HG02938 (cell line): ENCODE measurements at regions not wholly inside any gene's neighbourhood (a gene's known extent, or its start where the extent isn't known, plus 50 kb on each side); places are given as distances from the start of the nearest gene placed in this dataset.
"Not testable (repeated sequence)": the region's sequence is repeated elsewhere in the genome, so short reads cannot be mapped to it uniquely, and the experiment has no call there.

Experiments
- ATAC-seq: cut with Tn5 transposase; IDR thresholded peaks from one replicate; pipeline ENCODE4 v1.9.1; 2021; ENCODE audit warnings: mild to moderate bottlenecking, moderate library complexity; ENCODE audit not compliant: unreplicated experiment

DNA sequence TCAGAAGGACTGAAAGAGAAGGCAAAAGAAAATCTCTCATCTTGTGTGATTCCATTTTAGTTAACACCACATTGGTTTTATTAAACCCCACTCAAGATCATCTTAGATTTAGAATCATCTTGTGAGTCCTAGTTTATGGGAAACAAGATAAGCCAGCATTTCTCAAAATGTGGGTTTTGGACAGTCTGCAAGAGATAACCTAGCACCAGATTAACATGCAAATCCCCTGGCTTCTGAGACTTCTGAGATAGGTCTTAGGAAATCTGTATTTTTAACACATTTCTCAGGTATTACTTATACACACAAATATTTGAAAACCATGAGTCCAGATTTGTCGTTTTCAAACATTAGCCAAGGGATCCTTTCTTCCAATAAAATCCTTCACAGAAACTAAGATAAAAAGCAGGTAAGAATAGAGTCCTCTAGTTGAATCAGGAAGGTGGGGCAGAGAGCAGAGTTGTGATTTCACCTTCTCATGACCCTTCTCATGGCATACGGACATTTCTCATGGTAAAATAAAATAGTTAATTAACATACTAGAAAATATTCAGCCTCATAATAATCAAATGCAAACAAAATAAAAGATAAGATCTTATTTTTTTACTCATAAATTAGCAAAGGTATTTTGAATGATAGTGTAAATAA is 287.2 kb upstream of the FN1 start:
- no peak for ATAC-seq

DNA sequence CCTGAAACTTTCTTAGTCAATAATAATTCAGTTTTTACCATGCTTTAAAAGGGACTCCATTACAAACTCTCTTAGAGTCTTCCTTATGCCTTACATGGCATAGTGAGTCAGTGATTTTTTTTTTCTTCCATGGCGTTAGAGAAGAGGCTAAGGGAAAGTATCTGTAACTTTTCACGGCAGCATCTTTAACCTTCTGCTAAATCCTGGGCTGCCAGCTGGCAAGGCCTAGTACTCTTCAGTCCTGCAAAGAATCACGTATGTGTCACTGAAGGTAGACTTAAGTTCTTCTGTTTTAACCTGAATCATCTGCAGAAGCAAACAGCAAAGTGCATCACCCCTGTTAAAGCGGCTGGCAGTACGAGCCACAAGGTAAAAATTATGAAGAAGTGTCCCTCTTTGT is 286.3 kb upstream of the FN1 start:
- ATAC-seq, result no peak

DNA sequence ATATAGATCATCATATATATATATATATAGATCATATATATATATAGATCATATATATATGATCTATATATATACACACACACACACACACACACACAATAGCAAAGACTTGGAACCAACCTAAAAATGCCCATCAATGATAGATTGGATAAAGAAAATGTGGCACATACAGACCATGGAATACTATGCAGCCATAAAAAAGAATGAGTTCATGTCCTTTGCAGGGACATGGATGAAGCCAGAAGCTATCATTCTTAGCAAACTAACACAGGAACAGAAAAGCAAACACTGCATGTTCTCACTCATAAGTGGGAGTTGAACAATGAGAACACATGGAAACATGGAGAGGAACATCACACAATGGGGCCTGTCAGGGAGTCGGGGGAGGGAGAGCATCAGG is 285.6 kb upstream of the FN1 start:
- not testable (repeated sequence) for ATAC-seq

DNA sequence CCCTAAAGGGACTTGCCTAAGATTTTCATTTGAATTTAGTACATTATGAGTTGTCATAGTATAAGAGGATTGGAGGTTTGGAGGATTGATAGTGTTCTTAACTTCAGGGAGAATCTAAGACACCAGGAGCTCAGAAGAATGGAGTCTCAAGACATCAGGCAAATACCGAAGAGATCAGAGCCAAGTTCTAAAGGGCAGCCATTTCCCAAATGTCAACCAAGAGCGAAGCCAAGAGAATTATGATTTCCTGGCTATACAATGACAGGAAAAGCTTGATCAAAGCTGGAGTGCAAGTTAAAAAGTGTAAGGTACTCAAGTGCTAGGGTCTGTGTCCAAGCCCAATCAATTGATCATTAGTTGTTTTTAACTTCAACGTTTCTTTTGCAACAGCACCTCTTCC is 283.0 kb upstream of the FN1 start:
- no peak for ATAC-seq

DNA sequence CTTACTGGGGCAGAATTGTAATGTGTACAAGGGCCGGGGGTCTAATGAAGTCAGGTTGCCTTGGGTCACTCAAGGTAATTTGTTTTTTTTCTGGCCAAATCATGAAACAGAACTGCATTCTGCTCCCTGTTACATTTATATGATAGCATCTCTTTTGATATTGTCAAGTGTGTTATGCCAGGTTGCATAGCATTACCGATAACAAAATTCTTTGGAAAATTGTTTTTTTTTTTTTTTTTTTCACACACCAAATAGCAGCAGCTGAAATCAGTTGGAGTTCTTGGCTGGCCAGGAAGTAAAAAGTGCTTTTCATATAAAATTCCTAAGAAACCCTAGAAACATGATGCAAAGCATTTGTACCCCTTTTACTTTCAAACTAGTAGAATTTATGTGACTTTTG is 282.6 kb upstream of the FN1 start:
- no peak for ATAC-seq

DNA sequence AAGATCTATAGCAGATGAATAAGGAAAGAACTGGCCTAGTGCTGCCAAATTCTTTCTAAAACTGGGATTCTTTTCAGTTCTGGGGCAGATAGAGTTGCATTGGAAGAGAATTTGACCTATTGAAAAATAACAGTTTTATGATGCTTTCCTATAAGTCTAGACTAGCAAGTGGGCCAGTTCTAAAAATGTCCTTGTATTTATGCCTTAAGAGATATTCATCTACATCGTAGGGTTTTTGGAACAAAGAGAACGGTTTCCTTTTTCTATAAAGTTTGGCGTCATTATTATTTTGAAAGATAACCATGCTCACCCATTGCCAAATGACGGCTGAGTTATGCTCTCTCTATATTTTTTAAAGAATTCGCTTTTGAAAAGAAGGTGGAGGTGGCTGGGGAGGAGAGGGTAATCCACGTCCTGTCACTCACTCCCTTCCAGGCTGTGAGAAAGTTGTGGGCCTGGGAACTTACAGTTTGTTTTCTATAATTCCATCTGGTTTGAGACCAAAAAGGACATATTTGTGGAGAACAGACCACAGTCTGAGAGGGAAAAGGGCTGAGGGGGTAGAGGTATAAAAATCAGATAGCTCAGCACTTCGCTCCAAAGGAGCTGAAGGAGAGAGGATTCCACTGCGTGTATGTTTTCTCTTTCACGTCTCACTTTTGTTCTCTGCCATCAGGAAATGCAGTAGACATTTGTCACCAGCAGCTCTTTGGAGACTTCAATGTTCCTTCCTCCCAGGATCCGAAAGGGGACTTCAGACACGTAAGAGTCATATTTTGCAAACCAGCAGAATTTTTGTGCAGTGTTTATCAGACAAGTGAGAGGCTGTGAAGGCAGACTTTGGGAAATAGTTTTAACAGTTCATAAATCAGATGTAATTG is 281.9 kb upstream of the FN1 start:
- no peak for ATAC-seq

DNA sequence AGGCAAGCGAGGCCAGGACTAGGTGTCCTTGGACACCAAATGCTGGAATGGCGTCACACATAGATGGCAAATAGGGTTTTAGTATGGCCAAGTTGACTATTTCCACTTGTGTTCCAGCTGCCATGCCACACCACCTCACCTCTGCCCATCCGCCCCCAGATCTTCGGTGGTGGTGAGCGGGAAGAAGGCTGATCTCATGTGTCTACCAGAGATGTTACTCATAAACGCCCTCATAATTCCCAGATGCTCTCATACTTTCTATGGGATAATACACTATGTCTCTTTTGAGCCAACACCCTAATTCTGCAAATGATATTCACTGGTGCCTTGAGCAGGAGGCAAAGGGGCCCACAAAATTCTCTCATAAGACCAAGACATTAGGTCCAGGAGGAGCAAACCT is 281.1 kb upstream of the FN1 start:
- ATAC-seq, result no peak

DNA sequence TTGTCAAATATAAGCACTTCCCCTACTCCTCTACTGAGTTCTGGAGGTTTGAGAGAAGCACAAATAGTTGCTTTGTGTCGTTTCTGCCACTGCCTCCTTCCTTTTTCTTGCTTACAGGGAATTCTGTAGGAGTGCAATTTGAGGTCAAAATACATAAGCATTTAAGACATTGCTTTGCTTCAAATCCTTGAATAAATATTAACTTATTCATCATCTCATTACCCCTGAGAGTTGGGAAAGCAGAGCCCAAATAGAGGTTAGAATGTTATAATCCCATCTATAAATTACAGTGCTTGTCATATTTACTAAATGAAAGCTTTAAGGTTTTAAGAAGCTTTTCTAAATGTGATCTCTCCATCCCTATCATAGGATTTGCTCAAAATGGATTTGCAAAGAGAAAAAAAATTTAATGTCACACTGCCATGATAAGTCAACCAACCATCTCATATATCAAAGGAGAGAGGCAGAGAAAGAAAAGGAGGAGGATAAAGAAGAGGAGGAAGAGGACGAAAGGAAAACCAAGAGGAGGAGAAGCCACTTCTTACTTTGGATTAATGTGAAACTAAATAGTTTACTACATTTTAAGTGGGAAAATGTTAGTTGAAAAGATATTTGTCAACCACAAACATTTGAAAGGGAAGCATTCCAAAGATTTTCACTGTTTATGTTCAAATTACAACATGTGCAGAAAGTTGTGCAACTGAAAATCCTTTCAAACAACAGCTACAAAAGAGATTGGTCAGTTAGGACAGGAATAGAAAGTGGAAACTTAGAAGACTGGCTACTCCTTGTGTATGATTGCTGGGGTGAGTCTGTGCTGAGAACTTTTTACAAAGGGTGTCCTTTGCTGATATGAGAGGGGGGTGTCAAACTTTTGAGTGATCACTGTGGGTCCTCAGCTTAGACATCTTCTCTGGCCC is 277.3 kb upstream of the FN1 start:
- ATAC-seq, result no peak

DNA sequence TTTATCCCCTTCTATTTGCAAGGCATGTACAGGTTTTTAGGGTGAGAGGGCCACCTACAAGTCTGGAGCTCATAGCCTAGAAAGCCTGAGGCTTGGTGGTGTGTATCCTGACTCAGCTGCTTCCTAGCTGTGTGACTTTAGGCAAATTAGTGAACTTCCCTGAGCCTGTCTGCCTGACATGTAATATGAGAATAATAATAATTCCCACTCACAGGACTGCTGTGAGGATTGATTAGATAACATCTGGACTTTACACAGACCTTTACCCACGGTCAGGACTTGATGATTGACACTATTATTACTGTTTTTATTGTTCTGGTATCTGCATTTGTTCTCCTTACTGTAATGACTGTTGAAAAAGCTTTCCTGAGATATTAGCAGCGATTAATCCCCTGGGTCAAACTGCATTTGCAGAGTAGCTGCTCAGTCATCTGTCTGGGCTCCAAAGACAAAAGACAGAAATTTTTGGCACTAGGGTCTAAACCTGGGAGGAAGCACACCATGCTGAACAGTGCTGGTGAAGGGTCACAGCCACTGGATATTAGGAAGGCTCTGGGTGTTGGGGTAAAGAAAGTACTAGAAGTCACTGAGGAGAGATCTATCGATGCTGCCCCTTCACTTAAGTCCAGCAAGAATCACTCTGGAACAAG is 276.5 kb upstream of the FN1 start:
- no peak for ATAC-seq

DNA sequence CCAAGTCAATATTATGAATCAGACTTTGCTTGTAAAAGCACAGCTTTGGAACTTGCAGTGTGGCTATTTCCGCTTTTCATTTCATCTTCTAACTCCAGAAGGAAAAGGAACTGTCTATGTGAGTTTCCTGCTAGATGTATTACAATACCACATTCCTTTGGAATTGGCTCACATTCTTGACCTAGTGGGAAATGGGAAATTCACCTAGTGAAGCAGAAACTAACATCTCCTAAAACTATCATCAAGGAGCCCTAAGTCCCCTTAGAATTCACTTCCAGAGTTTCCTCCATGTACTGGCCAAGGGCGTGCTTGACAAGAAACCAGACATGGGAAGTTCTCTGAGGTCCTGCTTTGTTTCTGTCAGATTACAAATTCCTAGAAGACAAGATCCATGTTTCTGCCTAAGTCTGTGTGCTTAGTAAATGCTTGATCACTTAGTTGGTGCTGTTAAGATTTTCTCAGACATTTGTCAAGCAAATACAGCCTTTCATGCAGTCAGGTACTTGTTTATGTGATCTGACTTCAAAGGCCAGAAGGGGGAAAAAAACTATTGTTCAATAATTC is 275.7 kb upstream of the FN1 start:
- no peak for ATAC-seq

DNA sequence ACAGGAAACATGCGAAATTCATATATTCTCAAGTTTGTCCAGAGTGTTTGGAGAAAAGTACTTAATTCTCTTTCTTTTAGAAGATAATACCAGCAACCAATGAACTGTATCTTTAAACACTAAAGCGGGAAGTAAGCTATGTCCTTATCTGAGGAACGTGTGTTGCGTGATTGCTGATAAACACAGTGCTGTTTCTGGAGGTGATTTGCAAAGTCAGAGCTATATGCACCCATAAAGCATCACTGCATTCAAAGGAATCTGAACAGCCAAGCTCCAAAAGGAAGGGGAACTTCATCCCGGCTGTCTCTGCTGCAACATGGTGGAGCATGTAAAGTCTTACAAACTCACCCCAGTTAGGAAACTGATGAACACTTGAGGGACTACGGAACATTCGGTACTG is 271.7 kb upstream of the FN1 start:
- ATAC-seq, result no peak

DNA sequence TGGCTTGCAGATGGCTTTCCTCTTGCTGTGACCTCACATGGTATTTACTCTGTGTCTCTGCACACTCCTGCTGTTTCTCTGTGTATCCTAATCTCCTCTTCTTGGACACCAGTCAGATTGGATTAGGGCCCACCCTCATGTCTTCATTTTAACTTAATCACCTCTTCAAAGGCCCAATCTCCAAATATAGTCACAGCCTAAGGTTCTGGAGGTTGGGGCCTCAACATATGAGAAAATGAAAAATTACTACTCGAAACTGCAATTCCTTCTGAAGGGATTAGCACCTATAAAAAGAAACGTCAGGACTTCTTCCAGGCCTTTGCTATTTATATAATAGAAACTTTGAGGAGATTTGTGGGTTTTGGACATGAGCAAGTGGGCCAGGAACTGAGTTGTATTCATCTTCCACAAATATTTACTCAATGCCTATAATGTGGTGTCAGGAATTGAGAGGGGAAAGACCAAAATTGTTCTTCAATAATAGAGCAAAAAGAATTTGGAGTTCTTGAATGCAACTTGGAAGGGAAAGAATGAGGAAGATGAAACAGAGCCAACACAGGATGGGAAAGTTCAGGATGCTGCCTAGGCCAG is 270.0 kb upstream of the FN1 start:
- no peak for ATAC-seq

DNA sequence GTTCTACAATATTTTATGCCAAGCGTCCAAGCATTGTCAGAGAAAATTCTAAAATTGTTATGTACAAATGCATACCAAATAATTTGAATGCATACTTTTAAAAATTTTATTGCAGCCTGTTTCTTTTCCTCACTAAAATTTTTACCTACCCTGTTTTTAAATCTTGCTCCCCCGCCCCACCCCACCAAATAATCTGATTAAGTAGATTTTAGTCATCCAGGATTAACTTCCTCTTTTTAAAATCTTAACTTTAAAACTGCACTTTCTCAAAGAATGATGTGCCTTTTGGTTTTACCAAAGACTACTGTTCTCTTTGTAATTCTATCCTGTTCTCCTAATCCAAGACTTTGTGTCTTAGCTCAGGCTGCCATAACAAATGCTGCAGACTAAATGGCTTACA is 269.4 kb upstream of the FN1 start:
- ATAC-seq, result no peak

DNA sequence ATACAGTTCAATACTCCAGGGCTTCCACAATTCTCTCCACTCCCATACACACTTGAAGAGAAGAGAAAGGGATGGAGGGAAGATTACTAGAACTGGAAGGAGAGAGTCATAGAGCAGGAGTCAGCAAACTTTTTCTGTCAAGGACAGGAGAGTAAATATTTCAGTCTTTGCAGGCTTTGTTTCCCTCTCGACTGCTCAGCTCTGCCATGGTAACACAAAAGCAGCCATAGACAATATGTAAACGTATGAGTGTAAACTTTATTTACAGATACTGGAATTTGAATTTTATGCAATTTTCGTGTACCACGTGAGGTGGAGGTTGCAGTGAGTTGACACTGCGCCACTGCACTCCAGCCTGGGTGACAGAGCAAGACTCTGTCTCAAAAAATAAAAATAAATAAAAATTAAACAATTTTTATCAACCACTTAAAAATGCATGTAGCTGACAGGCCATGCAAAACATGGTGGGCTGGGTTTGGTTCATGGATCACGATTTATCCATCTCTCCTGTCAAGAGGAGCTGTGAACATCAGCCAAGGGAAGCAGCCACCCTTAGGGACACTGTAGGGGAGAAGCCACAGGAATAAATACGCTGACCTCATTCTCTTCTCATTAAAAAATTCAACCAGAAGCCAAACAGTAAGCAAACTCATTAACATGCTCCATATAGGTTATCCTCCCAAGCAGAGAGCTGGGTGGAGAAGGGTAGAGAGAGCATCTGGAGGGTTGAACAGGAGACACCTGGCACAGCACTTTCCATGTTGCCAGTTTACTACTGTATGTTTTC is 266.4 kb upstream of the FN1 start:
- no peak for ATAC-seq

DNA sequence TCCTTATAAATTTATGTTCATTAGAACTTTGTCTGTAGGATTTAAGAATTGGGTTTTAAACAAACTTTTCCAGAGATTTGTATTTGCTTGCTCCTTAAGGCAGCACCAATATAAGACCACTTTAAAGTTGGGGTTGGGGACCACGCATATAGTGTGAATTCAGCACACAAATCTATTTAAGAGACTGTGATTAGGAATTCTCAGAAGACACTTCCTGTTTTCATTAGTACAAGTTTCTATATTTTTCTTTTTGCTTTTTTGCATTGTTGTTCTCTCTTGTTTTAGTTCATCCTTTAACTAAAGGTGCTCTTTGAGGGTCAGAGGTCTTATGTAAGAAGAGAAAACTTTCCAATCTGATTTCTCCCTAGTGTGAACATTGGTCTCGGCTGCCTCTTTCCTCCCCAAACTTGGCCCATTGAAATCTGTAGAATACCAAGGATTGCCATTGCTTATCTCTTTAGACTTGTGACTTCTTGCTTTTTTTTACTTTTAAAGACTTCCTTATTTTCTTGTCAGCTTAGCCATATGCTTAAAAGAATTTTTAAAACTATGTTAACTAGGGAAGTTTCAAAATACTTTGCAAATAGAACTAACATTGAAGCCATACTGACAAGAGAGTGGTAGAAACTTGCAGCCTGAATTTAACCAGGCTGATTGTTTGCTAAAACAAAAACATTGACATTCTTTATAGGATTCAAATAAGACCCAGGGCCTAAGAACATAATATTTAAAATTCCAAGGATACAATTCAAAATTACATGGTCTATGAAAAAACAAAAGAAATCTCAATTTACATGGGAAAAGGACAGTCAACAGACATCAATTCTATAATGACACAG is 264.1 kb upstream of the FN1 start:
- ATAC-seq, result no peak

DNA sequence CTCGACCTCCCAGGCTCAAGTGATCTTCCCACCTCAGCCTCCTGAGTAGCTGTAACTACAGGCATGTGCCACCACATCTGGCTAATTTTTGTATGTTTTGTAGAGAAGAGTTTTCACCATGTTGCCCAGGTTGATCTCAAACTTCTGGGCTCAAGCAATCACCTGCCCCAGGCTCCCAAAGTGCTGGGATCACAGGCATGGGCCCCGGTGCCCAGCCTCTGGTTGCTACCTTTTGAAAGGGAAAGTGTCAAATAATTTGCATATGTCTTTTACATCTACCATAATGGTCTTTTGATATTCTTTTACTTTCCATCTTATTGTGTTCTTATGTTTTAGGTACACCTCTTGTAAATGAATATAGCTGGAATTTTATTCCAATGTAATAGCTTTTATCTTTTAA is 263.1 kb upstream of the FN1 start:
- no peak for ATAC-seq

DNA sequence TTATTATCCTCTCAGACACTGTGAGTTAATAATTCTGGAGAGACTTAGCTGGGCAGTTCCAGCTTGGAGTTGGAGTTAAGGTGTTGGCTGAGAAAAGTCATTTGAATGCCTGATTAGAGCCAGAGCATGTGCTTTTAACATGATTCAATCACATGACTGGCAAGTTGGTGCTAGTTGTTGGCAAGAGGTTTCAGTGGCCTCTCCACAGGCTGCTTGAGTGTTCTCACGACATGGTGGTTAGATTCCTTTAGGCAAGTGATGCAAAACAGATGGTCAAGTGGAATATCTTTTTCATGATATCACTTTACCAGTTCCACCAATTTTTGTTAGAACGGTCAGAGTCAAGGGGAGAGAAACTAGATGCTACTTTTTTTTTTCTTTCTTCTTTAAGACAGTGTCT is 262.7 kb upstream of the FN1 start:
- ATAC-seq, result no peak

DNA sequence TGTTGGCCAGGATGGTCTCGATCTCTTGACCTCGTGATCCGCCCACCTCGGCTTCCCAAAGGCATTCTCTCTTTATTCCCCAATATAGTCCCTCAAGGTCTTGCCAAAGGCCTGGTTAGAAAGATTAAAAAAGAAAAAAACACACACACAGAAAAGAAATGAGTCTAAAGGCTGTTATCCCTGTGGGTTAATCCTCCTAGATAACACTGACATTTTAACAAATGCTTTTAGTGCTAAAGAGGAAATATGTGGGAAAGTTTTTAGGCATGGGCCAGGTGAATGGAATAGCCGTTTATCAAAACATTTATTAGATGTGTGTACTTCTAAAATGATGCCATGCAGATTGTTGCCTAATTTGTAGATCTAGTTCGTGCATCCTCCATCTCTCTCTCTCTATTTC is 261.6 kb upstream of the FN1 start:
- ATAC-seq, result no peak

DNA sequence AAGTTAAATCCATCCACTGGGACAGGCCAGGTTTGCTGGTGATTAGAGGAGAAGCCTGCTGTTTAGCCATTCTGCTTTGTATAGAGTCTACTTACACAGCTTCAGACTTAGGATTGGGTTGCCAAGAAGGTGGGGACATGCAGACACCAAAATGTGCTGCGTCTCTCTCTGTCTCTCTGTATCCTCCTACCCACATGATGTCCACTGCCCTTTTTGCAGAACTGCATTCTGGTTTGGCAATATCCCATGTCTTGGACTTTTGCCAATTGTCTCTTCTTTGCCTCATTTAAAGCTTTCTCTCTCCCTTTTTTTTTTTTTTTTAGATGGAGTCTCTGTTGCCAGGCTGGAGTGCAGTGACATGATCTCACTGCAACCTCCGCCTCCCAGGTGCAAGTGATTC is 261.1 kb upstream of the FN1 start:
- ATAC-seq, result no peak
